D721Med (cell line): ENCODE measurements at regions not wholly inside any gene's neighbourhood (a gene's known extent, or its start where the extent isn't known, plus 50 kb on each side); places are given as distances from the start of the nearest gene placed in this dataset.

Experiments
- DNase-seq: peaks from one replicate; pipeline ENCODE4 v3.0.0; 2011; ENCODE audit warnings: low spot score; ENCODE audit not compliant: insufficient read length
- FAIRE-seq: peaks from 2 replicates; lab custom pipeline; 2011; peaks lifted over from hg19 to GRCh38; lab: Jason Lieb, UNC
- CTCF ChIP-seq: IDR thresholded peaks from 2 replicates; pipeline ENCODE4 v1.5.1; 2012; ENCODE audit warnings: mild to moderate bottlenecking, control low read depth; ENCODE audit not compliant: insufficient read depth; ENCODE audit errors: missing control alignments

GRCh38 chr2:186220409-186220808, 265.7 kb upstream of the ZC3H15 start:
- no peak for DNase-seq
- no peak for TF ChIP-seq CTCF
- FAIRE-seq = no peak

DNA sequence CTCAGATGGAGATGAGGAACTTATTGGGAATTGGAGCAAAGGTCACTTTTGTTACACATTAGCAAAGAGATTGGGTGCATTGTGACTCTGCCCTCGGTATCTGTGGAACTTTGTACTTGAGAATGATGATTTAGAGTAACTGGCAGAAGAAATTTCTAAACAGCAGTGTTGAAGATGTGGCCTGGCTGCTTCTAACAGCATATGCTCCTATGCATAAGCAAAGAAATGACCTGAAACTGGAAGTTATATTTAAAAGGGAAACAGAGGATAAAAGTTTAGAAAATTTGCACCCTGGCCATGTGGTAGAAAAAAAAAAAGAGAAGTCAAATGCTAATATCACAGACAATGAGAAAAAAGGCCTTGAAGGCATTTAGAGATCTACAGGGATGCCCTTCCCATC, 256.8 kb upstream of the ZC3H15 start:
- FAIRE-seq (no peak), DNase-seq (no peak)
- no peak for TF ChIP-seq CTCF

DNA sequence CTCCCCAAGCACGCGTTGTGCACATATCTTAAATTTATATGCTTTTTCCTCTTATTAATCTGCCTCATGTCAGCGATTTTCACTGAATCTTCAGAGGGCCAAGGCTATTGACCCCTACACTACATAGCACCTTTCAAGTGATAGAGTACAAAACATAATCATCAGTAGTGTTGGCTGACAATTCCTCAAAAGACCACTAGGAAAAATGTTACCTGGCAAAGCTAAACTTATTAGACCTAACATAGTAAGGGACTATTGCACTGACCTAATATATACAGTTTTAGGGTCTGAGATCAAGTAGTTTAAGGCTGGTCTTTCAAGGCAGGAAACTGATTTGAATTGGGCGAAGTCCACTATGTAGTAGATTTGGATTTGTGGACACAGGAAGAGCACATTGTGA, 244.2 kb upstream of the ZC3H15 start:
- no peak for TF ChIP-seq CTCF
- FAIRE-seq (no peak), DNase-seq (no peak)

- TF ChIP-seq CTCF = no peak
- FAIRE-seq (no peak), DNase-seq (no peak)
Measured at GRCh38 chr2:186254759-186255158, 231.3 kb upstream of the ZC3H15 start.

DNA sequence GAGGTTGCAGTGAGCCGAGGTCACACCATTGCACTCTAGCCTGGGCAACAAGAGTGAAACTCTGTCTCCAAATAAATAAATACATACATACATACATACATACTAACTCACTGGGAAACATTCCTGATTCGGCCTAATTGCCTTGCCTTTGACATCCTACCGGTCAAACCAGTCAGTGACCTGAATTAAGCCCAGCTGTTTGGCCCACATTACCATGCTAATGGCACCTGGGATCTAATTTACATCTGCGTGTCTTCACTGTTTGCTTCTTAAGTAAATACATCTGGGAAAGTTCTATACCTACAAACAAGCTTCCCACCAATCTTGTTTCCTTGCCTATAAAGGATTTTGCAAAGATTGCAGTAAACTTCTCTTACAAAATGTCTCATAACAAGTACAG, 230.2 kb upstream of the ZC3H15 start:
- FAIRE-seq (no peak), DNase-seq (no peak)
- TF ChIP-seq CTCF = no peak

DNA sequence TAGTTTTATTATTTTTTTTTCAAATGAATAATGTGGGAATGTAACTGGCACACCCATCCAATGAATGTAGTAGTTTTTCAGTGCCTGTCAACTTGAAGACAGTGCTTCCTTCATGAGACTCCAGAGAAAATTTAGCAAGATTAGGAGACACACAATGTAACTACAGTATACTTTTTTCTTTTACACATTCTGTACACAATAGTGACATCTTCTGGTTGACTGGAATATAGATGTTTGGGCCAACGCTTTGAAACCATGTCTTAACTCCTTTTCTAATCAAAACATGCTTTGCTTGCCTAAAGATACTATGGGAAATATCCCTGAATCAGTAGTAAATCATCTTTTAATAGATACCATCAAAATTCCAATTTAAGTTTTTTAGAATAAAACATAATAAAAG, 229.5 kb upstream of the ZC3H15 start:
- FAIRE-seq = peak; percentile 55
- TF ChIP-seq CTCF = peak; percentile 79
- DNase-seq = no peak

- TF ChIP-seq CTCF = no peak
- FAIRE-seq = no peak
Measured at GRCh38 chr2:186263673-186264250, 222.3 kb upstream of the ZC3H15 start.

More at GRCh38 chr2:186263673-186264250, 222.3 kb upstream of the ZC3H15 start:
- no peak for DNase-seq
